Choroid plexus epithelial cell (primary cell): ENCODE measurements at regions not wholly inside any gene's neighbourhood (a gene's known extent, or its start where the extent isn't known, plus 50 kb on each side); places are given as distances from the start of the nearest gene placed in this dataset.

Experiments used
- DNase-seq: peaks from one replicate; pipeline ENCODE4 v3.0.0-alpha.2; 2010; ENCODE audit warnings: low read depth
- H3K4me3 ChIP-seq: 2 replicates; pipeline ENCODE4 v1.5.1; 2011; ENCODE audit warnings: low read depth, mild to moderate bottlenecking, control low read depth, low read length, moderate library complexity
- CTCF ChIP-seq: conservative IDR thresholded peaks from 2 replicates; pipeline ENCODE4 v1.5.1; 2011; ENCODE audit warnings: low read depth, mild to moderate bottlenecking, control low read depth, inconsistent platforms, low read length, moderate library complexity

GRCh38 chr14:48849741-48850322 is 736.3 kb downstream of the RPS29 start:
- DNase-seq, result no peak
- no peak for TF ChIP-seq CTCF
- no peak overlapping the region for H3K4me3 ChIP-seq

- no peak for DNase-seq
- H3K4me3 ChIP-seq, result no peak overlapping the region
- TF ChIP-seq CTCF, result no peak
These were observed 743.4 kb downstream of the RPS29 start for GRCh38 chr14:48842785-48843184.

- DNase-seq, result peak; percentile 0
- H3K4me3 ChIP-seq, result no peak overlapping the region
- no peak for TF ChIP-seq CTCF
These were observed 760.1 kb downstream of the RPS29 start for GRCh38 chr14:48826058-48826457.

- no peak for TF ChIP-seq CTCF
- H3K4me3 ChIP-seq, result no peak overlapping the region
- no peak for DNase-seq
These were observed 771.6 kb downstream of the RPS29 start for GRCh38 chr14:48814562-48814961.

GRCh38 chr14:48805315-48805714 is 780.9 kb downstream of the RPS29 start:
- no peak for TF ChIP-seq CTCF
- no peak for DNase-seq
- H3K4me3 ChIP-seq, result no peak overlapping the region

- no peak for TF ChIP-seq CTCF
- H3K4me3 ChIP-seq, result no peak overlapping the region
- DNase-seq, result no peak
These were observed 793.7 kb downstream of the RPS29 start for GRCh38 chr14:48792376-48793024.

GRCh38 chr14:48788771-48789170 is 797.4 kb downstream of the RPS29 start:
- TF ChIP-seq CTCF, result no peak
- no peak overlapping the region for H3K4me3 ChIP-seq
- no peak for DNase-seq
